Gastrocnemius medialis (tissue), 4 donors: ENCODE measurements at regions not wholly inside any gene's neighbourhood (a gene's known extent, or its start where the extent isn't known, plus 50 kb on each side); places are given as distances from the start of the nearest gene placed in this dataset.

Experiments used
- ATAC-seq, 2 donors: fragments of 150-250 bp; one replicate each; pipeline ENCODE4 v1.9.1; 2016
- DNase-seq, 2 donors: peaks; one replicate each; pipeline ENCODE4 v3.0.0-alpha.2; 2019
- H3K27ac ChIP-seq, 4 donors: fragments of 200-600 bp; sonication (generic); 1 replicate in 1 of 4; 2 replicates in 3 of 4; pipeline ENCODE4 v1.5.1; 2016 to 2018; ENCODE audit warnings: mild to moderate bottlenecking in 2 of 4, moderate library complexity in 1 of 4
- H3K27me3 ChIP-seq, 3 donors: fragments of 200-600 bp; sonication (generic) in 2 of 3; 1 replicate in 1 of 3; 2 replicates in 2 of 3; pipeline versions ENCODE4 v1.5.1 to v1.6.0; 2016 to 2019; ENCODE audit warnings: mild to moderate bottlenecking in 1 of 3, moderate library complexity in 1 of 3
- H3K36me3 ChIP-seq, 2 donors: fragments of 200-600 bp; sonication (generic) in 1 of 2; one replicate each; pipeline ENCODE4 v1.5.1; 2017 to 2018
- H3K4me1 ChIP-seq, 2 donors: fragments of 200-600 bp; sonication (generic) in 1 of 2; one replicate each; pipeline ENCODE4 v1.5.1; 2016 to 2017; ENCODE audit warnings: mild to moderate bottlenecking in 2 of 2
- H3K4me3 ChIP-seq, 4 donors: fragments of 200-600 bp; sonication (generic) in 3 of 4; 1 replicate in 1 of 4; 2 replicates in 3 of 4; pipeline ENCODE4 v1.5.1; 2016 to 2019; ENCODE audit warnings: mild to moderate bottlenecking in 2 of 4
- H3K9me3 ChIP-seq, 3 donors: fragments of 200-600 bp; sonication (generic) in 2 of 3; 1 replicate in 1 of 3; 2 replicates in 2 of 3; pipeline ENCODE4 v1.5.1; 2016 to 2019
- CTCF ChIP-seq, 5 experiments: fragments of 450-650 bp in 3 of 5; fragments of 200-600 bp in 2 of 5; sonication (generic) in 2 of 5; IDR thresholded peaks in 4 of 5; conservative IDR thresholded peaks in 1 of 5; 1 replicate in 4 of 5; 2 replicates in 1 of 5; pipeline ENCODE4 v1.5.1; 2016 to 2019; ENCODE audit warnings: antibody characterized with exemption in 5 of 5, mild to moderate bottlenecking in 3 of 5, moderate library complexity in 3 of 5
- POLR2A ChIP-seq, 2 donors: fragments of 450-650 bp; IDR thresholded peaks; one replicate each; pipeline ENCODE4 v1.6.1; 2017; ENCODE audit warnings: antibody characterized with exemption in 2 of 2, mild to moderate bottlenecking in 2 of 2, moderate library complexity in 2 of 2
- in situ Hi-C, 4 donors: fragments of 200-750 bp; cut with MboI; loops; one replicate each; pipeline versions ENCODE4 v1.15.0 to v1.8.0; 2017; ENCODE audit warnings: low sequenced_read_pairs in 4 of 4
- intact Hi-C: fragments of 100-400 bp; cut with DNase I; formaldehyde crosslinking; loops from one replicate; pipeline ENCODE4 v1.15.1; 2023; ENCODE audit warnings: low total_unique reads

GRCh38 chr12:93085383-93086287 lies 156.5 kb upstream of the EEA1 start:
- Histone ChIP-seq H3K4me3 (no peak overlapping the region), H3K4me1 (no peaks in the 10 kb centered on the region), H3K9me3 (peaks cover 0 to 5% (median 2%) of the 10 kb centered on the region in 3 donors), H3K27ac (no peak overlapping the region), H3K27me3 (no peaks in the 10 kb centered on the region), H3K36me3 (no peaks in the 10 kb centered on the region)
- intact Hi-C loops (no loop called here), in situ Hi-C loops (no loop called here)
- TF ChIP-seq POLR2A (IDR thresholded peaks at IDR 0.05) = no peak
- no peak for TF ChIP-seq CTCF (IDR thresholded peaks at IDR 0.05 in 4 of 5, conservative IDR thresholded peaks at IDR 0.05 in 1 of 5)
- ATAC-seq (no peak), DNase-seq (no peak)

GRCh38 chr12:93086288-93086727 lies 157.2 kb upstream of the EEA1 start:
- in situ Hi-C loops (no loop called here), intact Hi-C loops (no loop called here)
- ATAC-seq = no peak
- Histone ChIP-seq H3K4me1 (no peaks in the 10 kb centered on the region), H3K4me3 (no peak overlapping the region), H3K27ac (no peak overlapping the region), H3K36me3 (no peaks in the 10 kb centered on the region), H3K9me3 (peaks cover 0 to 5% (median 2%) of the 10 kb centered on the region in 3 donors), H3K27me3 (no peaks in the 10 kb centered on the region)
- DNase-seq = no peak
- no peak for TF ChIP-seq POLR2A (IDR thresholded peaks at IDR 0.05)
- TF ChIP-seq CTCF (IDR thresholded peaks at IDR 0.05 in 4 of 5, conservative IDR thresholded peaks at IDR 0.05 in 1 of 5) = no peak

- Histone ChIP-seq H3K27ac (no peak overlapping the region), H3K9me3 (peaks cover 0 to 5% (median 2%) of the 10 kb centered on the region in 3 donors), H3K36me3 (no peaks in the 10 kb centered on the region), H3K27me3 (no peaks in the 10 kb centered on the region), H3K4me3 (no peak overlapping the region), H3K4me1 (no peaks in the 10 kb centered on the region)
- in situ Hi-C loops = no loop called here
- TF ChIP-seq CTCF (IDR thresholded peaks at IDR 0.05 in 4 of 5, conservative IDR thresholded peaks at IDR 0.05 in 1 of 5) (no peak), POLR2A (IDR thresholded peaks at IDR 0.05) (no peak)
- DNase-seq (no peak), ATAC-seq (no peak)
- intact Hi-C loops = no loop called here
Observed at GRCh38 chr12:93087840-93088610, 158.9 kb upstream of the EEA1 start.

- Histone ChIP-seq H3K9me3 (peaks cover 0 to 5% (median 2%) of the 10 kb centered on the region in 3 donors), H3K36me3 (no peaks in the 10 kb centered on the region), H3K27ac (no peak overlapping the region), H3K27me3 (no peaks in the 10 kb centered on the region), H3K4me1 (peaks cover 0 to 3% of the 10 kb centered on the region in 2 donors), H3K4me3 (no peak overlapping the region)
- DNase-seq = no peak
- TF ChIP-seq POLR2A (IDR thresholded peaks at IDR 0.05) = no peak
- TF ChIP-seq CTCF (IDR thresholded peaks at IDR 0.05 in 4 of 5, conservative IDR thresholded peaks at IDR 0.05 in 1 of 5) = no peak
- in situ Hi-C loops (no loop called here), intact Hi-C loops (no loop called here)
- no peak for ATAC-seq
Observed at GRCh38 chr12:93089805-93090569, 160.9 kb upstream of the EEA1 start.
